RWPE2 (cell line): ENCODE measurements at regions not wholly inside any gene's neighbourhood (a gene's known extent, or its start where the extent isn't known, plus 50 kb on each side); places are given as distances from the start of the nearest gene placed in this dataset.

ENCODE experiments used
- ATAC-seq: fragments of 200-7000 bp; cut with Tn5 transposase; 3 replicates; pipeline ENCODE4 v1.9.1; 2021; ENCODE audit warnings: low read depth
- DNase-seq: peaks from one replicate; pipeline ENCODE4 v3.0.0-alpha.2; 2020; ENCODE audit warnings: low spot score
- H3K27ac ChIP-seq: fragments of 450-650 bp; 2 replicates; pipeline ENCODE4 v1.5.1; 2017; ENCODE audit warnings: mild to moderate bottlenecking; ENCODE audit not compliant: poor library complexity, severe bottlenecking
- H3K27me3 ChIP-seq: fragments of 250-450 bp; sonication (Bioruptor Pico); 2 replicates; pipeline ENCODE4 v1.5.1; 2021; ENCODE audit warnings: mild to moderate bottlenecking, moderate library complexity; ENCODE audit not compliant: insufficient read depth, poor library complexity, severe bottlenecking
- H3K36me3 ChIP-seq: fragments of 250-450 bp; sonication (Bioruptor Pico); 2 replicates; pipeline ENCODE4 v1.5.1; 2020; ENCODE audit warnings: low read depth, mild to moderate bottlenecking, moderate library complexity
- H3K4me1 ChIP-seq: fragments of 250-450 bp; sonication (Bioruptor Pico); 2 replicates; pipeline ENCODE4 v1.5.1; 2021; ENCODE audit warnings: mild to moderate bottlenecking, moderate library complexity; ENCODE audit not compliant: insufficient read depth, poor library complexity, severe bottlenecking
- H3K4me3 ChIP-seq: fragments of 250-450 bp; sonication (Bioruptor Pico); 2 replicates; pipeline ENCODE4 v1.5.1; 2021; ENCODE audit warnings: mild to moderate bottlenecking, moderate library complexity; ENCODE audit not compliant: severe bottlenecking
- H3K9me3 ChIP-seq: fragments of 250-450 bp; sonication (Bioruptor Pico); 2 replicates; pipeline ENCODE4 v1.5.1; 2021; ENCODE audit warnings: mild to moderate bottlenecking, moderate library complexity; ENCODE audit not compliant: severe bottlenecking
- CTCF ChIP-seq: fragments of 450-650 bp; IDR thresholded peaks from one replicate; pipeline ENCODE4 v1.5.1; 2017; ENCODE audit warnings: mild to moderate bottlenecking, moderate library complexity; ENCODE audit not compliant: poor library complexity, severe bottlenecking

- ATAC-seq = no peak
Observed at GRCh38 chr6:113659762-113660404, 197.3 kb upstream of the MARCKS start.

DNA sequence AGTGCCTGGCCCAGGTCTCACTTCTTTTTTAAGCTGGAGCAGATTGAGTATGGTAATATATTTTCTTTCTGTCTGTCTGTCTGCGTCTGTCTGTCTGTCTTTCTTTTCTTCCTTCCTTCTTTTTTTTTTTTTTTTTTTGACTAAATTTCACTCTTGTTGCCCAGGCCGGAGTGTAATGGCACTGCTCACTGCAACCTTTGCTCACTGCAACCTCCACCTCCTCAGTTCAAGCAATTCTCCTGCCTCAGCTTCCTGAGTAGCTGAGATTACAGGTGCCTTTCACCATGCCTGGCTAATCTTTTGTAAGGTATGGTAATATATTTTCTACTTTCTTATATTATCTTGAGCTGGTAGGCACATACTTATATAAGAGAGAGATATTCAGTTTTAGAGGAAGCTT, 196.3 kb upstream of the MARCKS start:
- Histone ChIP-seq H3K4me1 (peaks cover 3% of the 10 kb centered on the region), H3K36me3 (no peaks in the 10 kb centered on the region), H3K27ac (no peak overlapping the region), H3K27me3 (no peaks in the 10 kb centered on the region), H3K9me3 (no peaks in the 10 kb centered on the region), H3K4me3 (no peak overlapping the region)
- ATAC-seq = no peak
- TF ChIP-seq CTCF = no peak
- no peak for DNase-seq

More at GRCh38 chr6:113659762-113660404, 197.3 kb upstream of the MARCKS start:
- Histone ChIP-seq H3K9me3 (no peaks in the 10 kb centered on the region), H3K4me1 (peaks cover 13% of the 10 kb centered on the region), H3K4me3 (no peak overlapping the region), H3K36me3 (no peaks in the 10 kb centered on the region), H3K27me3 (no peaks in the 10 kb centered on the region), H3K27ac (no peak overlapping the region)
- no peak for TF ChIP-seq CTCF
- no peak for DNase-seq

DNA sequence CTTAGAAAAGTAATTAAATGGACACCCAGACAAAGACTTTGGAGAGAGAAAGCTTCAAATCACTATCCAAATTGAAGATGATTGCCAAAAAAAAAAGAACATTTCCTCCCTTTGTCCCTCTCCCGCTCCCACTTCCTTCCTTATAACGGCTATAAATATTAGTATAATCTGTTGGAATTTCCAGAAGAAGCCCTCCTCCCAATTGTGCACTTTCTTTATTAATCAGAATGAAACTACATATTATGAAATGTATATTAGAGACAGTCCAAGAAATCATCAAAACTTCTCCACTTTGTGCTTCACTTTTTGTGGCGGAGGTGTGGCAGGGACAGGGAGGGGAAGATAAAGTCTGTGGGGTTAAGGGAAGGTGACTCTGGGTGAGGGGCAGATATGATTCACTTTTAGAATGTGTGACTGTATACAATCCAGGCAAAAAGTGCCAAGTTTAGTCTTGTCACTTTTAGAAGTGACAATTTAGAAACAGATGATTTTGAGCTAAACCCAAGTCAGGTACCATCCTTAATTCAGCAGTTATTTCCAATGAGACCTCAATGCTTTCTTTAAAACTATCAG, 195.0 kb upstream of the MARCKS start:
- no peak for DNase-seq
- H3K27me3 ChIP-seq = no peaks in the 10 kb centered on the region
- H3K36me3 ChIP-seq = no peaks in the 10 kb centered on the region
- H3K9me3 ChIP-seq = no peaks in the 10 kb centered on the region
- H3K4me3 ChIP-seq = no peak overlapping the region
- no peak overlapping the region for H3K27ac ChIP-seq
- no peak for ATAC-seq
- no peak for TF ChIP-seq CTCF
- H3K4me1 ChIP-seq = no peaks in the 10 kb centered on the region

- Histone ChIP-seq H3K4me3 (no peak overlapping the region), H3K36me3 (no peaks in the 10 kb centered on the region), H3K27me3 (no peaks in the 10 kb centered on the region), H3K9me3 (no peaks in the 10 kb centered on the region), H3K27ac (no peak overlapping the region), H3K4me1 (no peaks in the 10 kb centered on the region)
- ATAC-seq (no peak), DNase-seq (no peak)
- TF ChIP-seq CTCF = no peak
Observed at GRCh38 chr6:113662688-113663333, 194.3 kb upstream of the MARCKS start.

GRCh38 chr6:113664909-113665308, 192.2 kb upstream of the MARCKS start:
- no peak for DNase-seq
- H3K36me3 ChIP-seq = no peaks in the 10 kb centered on the region
- no peak overlapping the region for H3K27ac ChIP-seq
- no peak for TF ChIP-seq CTCF
- no peaks in the 10 kb centered on the region for H3K9me3 ChIP-seq
- no peak for ATAC-seq
- no peaks in the 10 kb centered on the region for H3K4me1 ChIP-seq
- no peaks in the 10 kb centered on the region for H3K27me3 ChIP-seq
- no peak overlapping the region for H3K4me3 ChIP-seq
